H1 (cell line): ENCODE measurements at regions not wholly inside any gene's neighbourhood (a gene's known extent, or its start where the extent isn't known, plus 50 kb on each side); places are given as distances from the start of the nearest gene placed in this dataset.

ENCODE experiments used
- GTF2F1 ChIP-seq: IDR thresholded peaks from 2 replicates; pipeline ENCODE4 v1.6.1; 2012; ENCODE audit warnings: low read depth, low read length, improper control_type of control experiment, borderline replicate concordance
- JUN ChIP-seq: IDR thresholded peaks from 2 replicates; pipeline ENCODE4 v1.6.1; 2011; ENCODE audit warnings: low read depth, mild to moderate bottlenecking, improper control_type of control experiment, low read length
- JUND ChIP-seq: IDR thresholded peaks from 2 replicates; pipeline ENCODE4 v1.6.1; 2011; ENCODE audit warnings: mild to moderate bottlenecking, improper control_type of control experiment, low read length
- KDM5A ChIP-seq: fragments of 200-600 bp; IDR thresholded peaks from 2 replicates; pipeline ENCODE4 v1.7.1; 2012; ENCODE audit warnings: mild to moderate bottlenecking, low read length, inconsistent platforms, mixed read lengths
- PHF8 ChIP-seq: fragments of 200-600 bp; sonication (generic); conservative IDR thresholded peaks from 2 replicates; pipeline ENCODE4 v1.7.1; 2012; ENCODE audit warnings: low read depth, mild to moderate bottlenecking, inconsistent platforms, low read length, moderate library complexity
- SIRT6 ChIP-seq: IDR thresholded peaks from one replicate; pipeline ENCODE4 v1.7.1; 2012; ENCODE audit warnings: low read length, inconsistent platforms
- SP4 ChIP-seq: IDR thresholded peaks from 2 replicates; pipeline ENCODE4 v1.6.1; 2012; ENCODE audit warnings: low read length, inconsistent platforms

GRCh38 chr12:112635036-112635435 lies 156.5 kb upstream of the RPH3A start (continued):
- TF ChIP-seq SIRT6 (no peak), SP4 (no peak), GTF2F1 (no peak), JUND (no peak), KDM5A (no peak), PHF8 (no peak), JUN (no peak)
